ENCODE measurements at regions not wholly inside any gene's neighbourhood (a gene's known extent, or its start where the extent isn't known, plus 50 kb on each side); places are given as distances from the start of the nearest gene placed in this dataset.
"Not testable (repeated sequence)": the region's sequence is repeated elsewhere in the genome, so short reads cannot be mapped to it uniquely, and the experiment has no call there.

DNA sequence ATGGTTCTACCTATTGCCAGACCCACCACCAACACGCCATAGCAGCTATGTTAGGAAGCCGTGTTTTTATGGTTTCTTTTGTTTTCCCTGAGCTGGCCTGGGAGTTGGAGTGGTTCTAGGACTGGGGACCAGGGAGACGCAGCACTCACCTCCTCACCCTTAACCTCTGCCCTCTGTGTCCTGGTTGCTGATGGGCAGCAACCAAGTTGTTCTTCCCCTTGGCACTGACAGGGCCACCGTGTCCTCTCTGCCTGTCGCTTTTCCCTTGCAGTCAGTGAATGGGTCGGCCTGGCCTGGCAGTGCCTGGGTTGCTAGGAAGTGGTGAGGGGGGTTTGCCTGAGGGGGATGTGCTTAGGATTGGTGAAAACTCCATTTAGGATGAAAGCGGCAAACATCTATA, 197.1 kb upstream of the GATA6 start:
- TF ChIP-seq, protein P1, sequence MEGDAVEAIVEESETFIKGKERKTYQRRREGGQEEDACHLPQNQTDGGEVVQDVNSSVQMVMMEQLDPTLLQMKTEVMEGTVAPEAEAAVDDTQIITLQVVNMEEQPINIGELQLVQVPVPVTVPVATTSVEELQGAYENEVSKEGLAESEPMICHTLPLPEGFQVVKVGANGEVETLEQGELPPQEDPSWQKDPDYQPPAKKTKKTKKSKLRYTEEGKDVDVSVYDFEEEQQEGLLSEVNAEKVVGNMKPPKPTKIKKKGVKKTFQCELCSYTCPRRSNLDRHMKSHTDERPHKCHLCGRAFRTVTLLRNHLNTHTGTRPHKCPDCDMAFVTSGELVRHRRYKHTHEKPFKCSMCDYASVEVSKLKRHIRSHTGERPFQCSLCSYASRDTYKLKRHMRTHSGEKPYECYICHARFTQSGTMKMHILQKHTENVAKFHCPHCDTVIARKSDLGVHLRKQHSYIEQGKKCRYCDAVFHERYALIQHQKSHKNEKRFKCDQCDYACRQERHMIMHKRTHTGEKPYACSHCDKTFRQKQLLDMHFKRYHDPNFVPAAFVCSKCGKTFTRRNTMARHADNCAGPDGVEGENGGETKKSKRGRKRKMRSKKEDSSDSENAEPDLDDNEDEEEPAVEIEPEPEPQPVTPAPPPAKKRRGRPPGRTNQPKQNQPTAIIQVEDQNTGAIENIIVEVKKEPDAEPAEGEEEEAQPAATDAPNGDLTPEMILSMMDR (conservative IDR thresholded peaks at IDR 0.05; ENCODE audit: low read depth, low read length) = no peak
- DNase-seq (ENCODE audit: low read depth) = no peak
- H3K4me3 ChIP-seq (ENCODE audit: low read length) = no peak overlapping the region

DNA sequence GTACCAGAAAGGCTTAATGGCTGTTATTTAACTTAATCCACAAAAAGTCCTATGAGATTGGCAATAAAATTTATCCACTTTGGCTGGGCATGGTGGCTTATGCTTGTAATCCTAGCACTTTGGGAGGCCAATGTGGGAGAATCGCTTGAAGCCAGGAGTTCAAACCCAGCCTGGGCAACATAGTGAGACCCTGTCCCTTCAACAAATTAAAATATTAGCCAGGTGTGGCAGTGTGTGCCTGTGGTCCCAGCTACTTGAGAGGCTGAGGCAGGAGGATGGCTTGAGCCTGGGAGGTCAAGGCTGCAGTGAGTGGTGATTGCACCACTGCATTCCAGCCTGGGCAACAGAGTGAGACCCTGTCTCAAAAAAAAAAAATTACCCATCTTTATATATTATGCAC, 193.4 kb upstream of the GATA6 start:
- H3K4me3 ChIP-seq (ENCODE audit: low read length); DNase-seq (ENCODE audit: low read depth): not testable (repeated sequence)

GRCh38 chr18:21978546-21979170, 190.7 kb upstream of the GATA6 start:
- TF ChIP-seq, protein P1 (conservative IDR thresholded peaks at IDR 0.05; ENCODE audit: low read depth, low read length) = no peak
- DNase-seq (ENCODE audit: low read depth) = no peak
- no peak overlapping the region for H3K4me3 ChIP-seq (ENCODE audit: low read length)

DNA sequence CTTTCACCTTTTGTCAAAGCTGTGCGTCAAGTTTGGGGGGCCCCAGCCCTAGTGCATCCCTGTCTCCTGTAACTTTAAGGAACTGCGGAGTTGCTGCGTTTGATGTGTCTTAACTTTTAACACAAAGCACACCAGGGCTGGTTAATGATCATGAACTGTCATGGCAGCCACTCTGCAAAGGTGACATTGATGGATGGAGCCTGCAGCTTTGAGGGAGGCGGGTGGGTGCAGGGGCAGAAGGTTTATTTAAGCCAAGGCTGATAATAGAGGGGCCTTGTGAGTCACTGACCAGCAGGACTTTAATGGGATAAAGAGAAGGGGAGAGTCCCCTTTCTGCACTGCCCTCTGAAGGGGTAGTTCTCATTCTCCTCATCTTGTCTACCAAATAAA, 190.2 kb upstream of the GATA6 start:
- DNase-seq (ENCODE audit: low read depth) = no peak
- H3K4me3 ChIP-seq (ENCODE audit: low read length) = no peak overlapping the region
- TF ChIP-seq, protein P1 (conservative IDR thresholded peaks at IDR 0.05; ENCODE audit: low read depth, low read length) = no peak

GRCh38 chr18:21979759-21980158, 189.6 kb upstream of the GATA6 start:
- H3K4me3 ChIP-seq (ENCODE audit: low read length) = no peak overlapping the region
- TF ChIP-seq, protein P1 (conservative IDR thresholded peaks at IDR 0.05; ENCODE audit: low read depth, low read length) = no peak
- DNase-seq (ENCODE audit: low read depth) = no peak

- TF ChIP-seq, protein P1 (conservative IDR thresholded peaks at IDR 0.05; ENCODE audit: low read depth, low read length) = no peak
- no peak for DNase-seq (ENCODE audit: low read depth)
Observed at GRCh38 chr18:21980744-21981143, 188.6 kb upstream of the GATA6 start.

DNA sequence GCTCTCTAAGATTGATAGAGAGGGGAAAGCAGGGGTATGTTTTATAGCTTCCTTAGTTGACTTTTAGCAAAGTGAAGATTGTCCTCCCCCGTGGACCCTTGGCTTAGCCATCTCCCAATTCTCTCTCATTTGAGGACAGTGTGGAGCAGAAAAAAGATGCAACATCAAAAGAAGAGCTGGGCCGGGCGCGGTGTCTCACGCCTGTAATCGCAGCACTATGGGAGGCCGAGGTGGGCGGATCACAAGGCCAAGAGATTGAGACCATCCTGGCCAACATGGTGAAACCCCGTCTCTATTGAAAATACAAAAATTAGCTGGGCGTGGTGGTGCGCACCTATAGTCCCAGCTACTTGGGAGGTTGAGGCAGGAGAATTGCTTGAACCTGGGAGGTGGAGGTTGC, 187.9 kb upstream of the GATA6 start:
- not testable (repeated sequence) for DNase-seq (ENCODE audit: low read depth); H3K4me3 ChIP-seq (ENCODE audit: low read length)

More at GRCh38 chr18:21980744-21981143, 188.6 kb upstream of the GATA6 start:
- no peak overlapping the region for H3K4me3 ChIP-seq (ENCODE audit: low read length)

DNA sequence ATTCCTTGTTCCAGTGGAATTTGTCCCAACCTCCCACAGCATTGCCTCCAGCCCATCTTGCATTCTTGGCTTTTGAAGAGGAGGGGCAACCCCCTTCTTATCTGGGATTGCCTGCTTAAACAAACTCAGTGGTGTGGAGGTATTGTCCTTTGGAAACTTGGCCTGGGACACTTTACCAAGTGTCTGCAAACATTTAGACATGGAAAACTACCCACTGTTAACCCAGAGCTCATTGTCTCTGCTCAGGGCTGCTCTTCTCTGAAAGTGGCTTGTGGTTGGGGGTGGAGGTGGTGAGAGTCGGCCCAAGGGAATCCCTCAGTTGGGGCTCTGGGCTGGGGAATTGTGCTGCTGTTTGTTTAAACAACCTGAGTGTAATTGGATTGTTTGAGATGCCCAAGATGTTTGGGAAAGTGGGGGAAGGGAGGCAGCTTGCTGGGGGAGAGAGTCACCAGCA, 178.3 kb upstream of the GATA6 start:
- TF ChIP-seq, protein P1 (conservative IDR thresholded peaks at IDR 0.05; ENCODE audit: low read depth, low read length) = no peak
- DNase-seq (ENCODE audit: low read depth) = no peak
- no peak overlapping the region for H3K4me3 ChIP-seq (ENCODE audit: low read length)
